ENCODE measurements at regions not wholly inside any gene's neighbourhood (a gene's known extent, or its start where the extent isn't known, plus 50 kb on each side); places are given as distances from the start of the nearest gene placed in this dataset.
"Not testable (repeated sequence)": the region's sequence is repeated elsewhere in the genome, so short reads cannot be mapped to it uniquely, and the experiment has no call there.

DNA sequence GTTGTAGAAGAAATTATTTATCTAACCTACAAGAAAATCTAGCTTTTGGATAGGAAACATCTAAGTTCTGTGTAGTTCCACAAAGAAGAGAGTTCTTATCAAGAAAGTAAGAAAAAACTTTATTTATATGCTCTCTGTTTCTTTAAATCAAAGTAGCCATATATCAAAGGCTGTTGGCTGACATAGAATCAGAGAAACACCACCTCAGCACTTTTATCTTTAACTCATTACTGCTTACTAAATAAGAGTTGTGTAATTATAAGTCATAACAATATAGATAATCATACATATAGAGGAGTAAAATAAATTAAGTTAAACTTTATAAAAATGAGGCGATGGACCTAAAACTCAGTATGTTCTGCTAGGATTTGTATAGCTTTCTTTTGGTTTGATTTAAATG is 570.6 kb downstream of the PCDH17 start:
- no peak for DNase-seq

DNA sequence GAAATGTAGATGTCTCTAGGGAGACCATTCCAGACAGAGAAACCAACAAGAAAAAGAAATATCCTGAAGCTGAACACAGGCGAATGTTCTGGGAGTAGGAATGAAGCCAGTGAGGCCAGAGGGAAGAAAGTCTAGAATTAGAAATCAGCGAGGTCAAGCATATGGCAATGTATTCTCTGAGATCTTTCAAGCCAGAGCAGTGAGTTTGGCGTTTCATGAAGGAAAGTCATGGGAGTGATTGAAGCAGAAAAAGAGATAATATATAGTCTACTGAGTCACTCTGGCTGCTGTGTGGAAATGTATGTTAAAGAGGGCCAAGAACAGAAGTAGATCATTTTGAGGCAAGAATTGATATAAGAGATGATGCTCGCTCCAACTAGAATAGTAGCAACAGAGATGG is 576.0 kb downstream of the PCDH17 start:
- DNase-seq: no peak

DNA sequence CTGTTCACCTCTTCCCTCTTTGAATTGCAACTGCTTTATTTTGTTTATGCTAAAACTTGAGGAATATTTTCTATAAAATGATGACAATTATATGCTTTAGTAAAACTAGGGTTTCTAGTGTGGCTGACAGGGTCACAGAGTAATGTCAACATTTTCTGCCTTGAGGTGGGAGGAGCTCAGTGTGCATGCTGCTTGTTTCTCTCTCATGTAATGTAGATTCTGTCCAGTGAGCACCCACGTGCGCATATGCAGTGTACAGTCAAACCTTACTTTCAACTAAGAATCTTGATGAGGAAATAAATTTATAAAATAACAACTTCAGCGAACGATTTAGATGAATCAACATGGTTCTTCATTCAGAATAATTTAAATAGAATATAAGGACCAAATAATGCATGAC is 603.9 kb downstream of the PCDH17 start:
- DNase-seq: no peak

DNA sequence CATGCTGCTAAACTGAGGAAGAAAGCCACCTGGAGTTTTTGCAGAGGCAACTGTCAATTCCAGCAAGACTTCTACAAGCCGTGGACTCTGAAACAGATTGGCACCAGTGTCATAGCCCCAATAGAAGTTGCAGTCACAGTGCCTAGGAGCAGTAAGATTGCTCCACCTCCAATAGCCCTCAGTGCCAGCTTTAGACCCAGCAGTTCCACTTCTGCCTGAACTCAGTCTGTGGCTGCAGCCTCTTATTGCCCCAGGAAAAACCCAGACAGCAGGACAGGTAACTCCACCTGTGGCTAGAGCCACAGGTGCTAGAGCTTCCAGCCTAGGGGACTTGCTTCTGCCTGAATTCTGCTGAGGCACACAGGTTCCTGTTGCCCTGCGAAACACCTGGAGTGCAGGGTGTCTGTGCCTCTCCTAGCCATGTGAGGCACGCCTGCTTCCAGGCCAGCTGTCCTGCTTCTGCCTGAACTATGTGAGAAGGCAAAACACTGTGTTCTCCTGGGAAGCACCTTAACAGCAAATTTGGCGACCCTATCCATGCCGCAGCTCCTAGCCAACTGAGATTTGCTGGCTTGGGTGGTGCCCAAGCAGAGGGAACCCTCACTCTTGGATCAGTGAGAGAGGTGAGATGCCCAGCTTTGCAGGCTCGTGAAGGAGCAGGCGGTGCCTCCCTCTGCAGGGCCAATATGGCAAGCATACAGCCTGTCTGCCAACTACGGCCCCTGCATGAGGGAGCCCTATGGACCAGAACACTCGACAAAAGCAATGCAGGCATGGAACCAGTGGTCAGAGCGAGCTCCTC is 607.6 kb downstream of the PCDH17 start:
- no peak for DNase-seq

DNA sequence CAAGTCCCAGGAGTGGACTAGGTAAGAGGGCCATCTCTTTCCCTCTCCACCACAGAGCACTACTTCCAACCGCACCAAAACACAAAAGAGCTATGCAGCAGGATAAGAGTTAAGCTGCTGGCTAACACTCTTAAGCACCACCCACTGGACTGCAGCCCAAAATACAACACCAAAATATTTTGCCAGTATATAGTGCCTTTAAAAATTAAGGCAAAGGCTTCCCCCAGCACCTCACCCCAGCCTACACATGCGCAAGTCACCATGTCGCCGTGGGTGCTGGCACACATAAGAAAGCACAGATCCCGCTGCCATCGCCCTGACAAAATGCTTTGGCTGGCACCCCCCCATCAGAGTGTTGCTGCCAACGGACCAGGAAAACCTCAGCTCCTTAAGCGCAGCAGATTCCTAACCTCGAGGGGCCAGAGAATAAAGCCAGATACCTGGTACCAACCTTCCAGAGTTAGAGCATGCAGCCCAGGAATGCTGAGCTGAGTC is 608.3 kb downstream of the PCDH17 start:
- no peak for DNase-seq

DNA sequence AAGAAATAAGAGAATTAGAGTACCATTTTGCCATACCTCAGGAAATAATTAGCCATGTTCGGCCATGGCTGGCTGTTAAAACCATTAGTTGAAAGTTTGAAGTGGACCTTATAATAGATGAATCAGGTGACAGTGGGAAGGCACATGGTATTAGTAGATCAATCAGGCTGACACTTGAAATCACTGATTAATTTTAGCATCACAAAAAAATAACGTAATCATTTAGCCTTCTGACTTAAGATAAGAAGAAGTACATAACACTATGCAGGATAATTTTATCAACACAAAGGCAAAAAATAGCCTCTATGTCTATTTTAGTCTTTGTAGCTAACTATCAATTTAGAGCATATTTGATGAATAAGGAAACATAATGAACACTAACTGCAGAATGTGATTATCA is 615.5 kb downstream of the PCDH17 start:
- DNase-seq: no peak

DNA sequence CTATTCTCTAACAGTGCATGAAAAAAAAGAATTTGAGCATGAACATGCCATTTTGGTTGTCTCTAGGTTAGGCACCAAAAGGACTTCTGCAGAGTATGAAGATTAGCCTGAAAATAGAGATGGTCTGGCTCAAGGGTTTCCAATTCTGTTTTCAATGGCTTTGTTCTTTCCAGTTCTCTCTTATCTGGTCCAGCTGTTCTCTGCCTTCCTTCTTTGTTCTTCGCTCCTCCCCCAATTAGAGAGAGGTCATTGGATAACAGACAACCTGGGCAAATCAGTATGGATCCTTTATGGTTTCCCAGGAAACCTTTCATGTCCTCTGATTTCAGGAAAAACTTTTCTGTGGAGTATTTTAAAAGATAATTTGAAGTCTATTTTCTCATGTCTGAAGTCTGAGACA is 623.4 kb downstream of the PCDH17 start:
- DNase-seq: no peak

DNA sequence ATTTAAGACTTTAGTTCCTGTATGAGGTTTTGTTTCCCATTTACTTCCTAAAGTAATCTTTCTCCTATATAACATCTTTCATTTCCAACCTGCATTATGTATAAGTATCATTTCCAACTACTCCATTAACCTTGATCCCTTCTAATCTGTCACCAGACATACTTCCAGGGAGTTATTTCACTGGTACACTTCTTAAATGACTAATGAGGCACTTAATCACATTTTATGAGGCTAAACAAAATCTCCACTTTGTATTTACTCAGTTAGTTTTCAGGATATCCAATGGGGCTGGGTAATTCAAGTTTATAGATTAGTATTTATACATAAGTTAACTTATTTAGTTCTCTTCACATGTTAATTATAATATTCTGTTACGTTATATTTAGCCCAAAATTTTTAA is 634.7 kb downstream of the PCDH17 start:
- no peak for DNase-seq

DNA sequence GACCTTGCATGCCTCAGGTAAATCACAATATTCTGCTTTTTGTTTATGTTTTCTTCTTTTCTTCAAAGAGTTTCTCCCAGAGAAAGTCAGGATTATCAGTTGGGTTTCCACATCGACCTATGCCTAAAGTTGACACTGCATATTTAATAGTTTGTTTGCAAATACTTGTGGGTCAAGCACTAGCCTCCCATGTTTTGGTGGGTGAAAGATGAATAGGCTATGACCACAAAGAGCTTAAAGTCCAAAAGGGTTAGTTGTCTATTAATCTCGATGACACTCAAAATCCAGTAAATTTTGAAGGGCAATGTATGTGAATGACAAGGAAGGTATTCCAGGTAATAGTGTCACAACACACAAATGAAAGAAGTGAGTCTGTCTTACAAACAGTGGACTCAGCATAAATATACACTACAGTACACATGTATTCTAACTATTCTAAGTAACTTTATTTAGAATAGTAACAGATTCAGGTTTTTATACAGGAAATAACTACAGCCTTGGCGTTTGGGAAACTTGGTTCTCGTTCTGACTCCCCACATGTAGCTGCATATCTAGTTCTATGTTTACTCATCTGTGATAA is 667.1 kb downstream of the PCDH17 start:
- no peak for DNase-seq

DNA sequence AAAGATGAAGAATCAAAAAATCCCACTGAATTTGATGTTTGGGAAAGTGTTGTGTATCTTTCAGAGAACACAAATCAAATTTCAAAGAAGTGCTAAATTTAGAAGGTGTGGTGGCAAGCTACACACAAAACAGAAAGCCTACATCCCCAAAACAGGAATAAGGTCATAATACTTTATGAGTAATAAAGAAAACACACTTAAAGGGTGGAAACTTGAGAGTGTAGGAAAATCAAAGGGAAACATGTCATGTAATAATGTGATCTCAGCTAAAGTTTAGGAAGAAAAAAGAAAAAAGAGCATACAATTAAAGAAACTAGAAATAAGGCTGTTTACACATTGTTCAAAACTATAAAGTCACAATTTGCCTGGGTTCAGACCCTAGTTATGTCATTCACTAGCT is 668.7 kb downstream of the PCDH17 start:
- DNase-seq: no peak

DNA sequence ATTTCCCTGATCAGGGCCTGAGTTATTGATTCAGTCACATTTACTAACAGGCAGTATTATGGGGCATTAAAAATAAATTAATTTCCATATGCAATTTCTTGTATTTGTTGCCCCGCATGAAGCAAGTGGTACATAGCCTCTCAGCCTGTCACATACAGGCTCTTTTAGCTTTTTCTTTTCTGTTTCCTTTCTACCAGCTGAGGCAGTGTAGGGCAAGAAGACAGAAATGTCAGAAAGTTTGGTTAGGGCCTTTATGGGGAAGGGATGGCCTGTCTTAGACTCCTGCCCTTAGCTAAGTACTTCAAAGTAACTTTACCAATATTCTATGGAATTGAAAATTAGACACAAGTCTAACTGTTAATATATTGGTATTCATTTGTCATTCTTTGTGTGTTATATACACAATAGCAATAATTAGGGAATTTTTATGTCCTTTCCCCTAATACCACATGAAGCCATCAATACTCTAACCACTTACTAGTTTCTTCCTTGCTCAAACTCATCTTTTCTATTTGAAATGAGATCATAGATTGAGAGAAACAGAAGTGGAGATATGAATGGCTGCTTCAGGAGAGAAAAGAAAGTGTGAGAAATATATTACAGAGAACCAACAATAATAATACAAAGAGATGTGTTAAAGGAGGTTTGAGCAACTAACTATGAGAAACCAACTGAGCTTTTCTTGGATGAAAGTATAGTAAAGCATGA is 669.6 kb downstream of the PCDH17 start:
- no peak for DNase-seq

DNA sequence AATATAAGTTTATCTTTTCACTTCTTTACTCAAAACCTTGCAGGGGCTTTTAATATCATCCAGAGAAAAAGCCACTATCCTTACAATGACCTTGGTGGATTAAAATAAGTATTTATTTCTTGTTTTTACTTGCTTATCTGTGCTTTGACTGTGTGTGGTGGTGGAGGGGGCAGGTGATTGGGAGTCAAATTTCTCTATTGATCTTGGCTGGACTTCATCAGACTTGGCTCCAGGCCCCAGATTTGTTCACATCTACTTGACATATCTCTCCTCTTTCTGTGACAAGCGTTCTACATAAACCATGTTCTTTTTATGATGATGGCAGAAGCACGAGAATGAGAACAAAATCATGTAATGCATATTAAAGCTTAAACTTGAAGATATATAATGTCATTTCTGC is 670.8 kb downstream of the PCDH17 start:
- DNase-seq: no peak

DNA sequence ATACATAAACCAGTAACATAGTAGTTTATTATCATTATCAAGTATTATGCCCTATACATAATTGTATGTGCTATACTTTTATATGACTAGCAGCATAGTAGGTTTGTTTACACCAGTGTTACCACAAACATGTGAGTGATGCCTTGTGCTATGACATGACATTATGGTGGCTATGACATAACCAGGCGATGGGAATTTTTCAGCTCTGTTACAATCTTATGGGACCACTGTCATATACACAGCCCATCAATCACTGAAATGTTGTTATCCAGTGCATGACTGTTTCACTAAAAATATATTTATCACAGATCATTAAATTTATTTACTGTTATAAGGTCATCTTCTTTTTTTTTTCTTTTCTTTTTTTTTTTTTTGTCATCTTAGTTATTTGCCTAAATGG is 674.5 kb downstream of the PCDH17 start:
- no peak for DNase-seq

DNA sequence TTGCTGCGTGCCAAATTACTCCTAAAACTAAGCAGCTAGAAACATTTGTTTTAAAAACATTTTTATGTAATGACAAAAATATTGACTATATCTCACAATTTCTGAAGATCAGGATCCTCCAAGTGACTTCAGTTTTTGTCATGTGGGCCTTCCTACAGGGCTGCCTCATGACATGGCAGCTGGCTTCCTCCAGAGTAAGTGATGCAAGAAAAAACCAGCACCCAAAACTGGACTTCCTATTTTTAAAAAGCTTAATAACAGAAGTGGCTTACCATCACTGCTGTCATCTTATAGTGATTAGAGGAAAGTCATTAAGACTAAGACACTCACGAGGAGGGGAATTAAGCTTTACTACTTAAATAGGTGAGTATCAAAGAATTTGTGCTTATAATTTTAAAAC is 681.7 kb downstream of the PCDH17 start:
- DNase-seq: no peak

DNA sequence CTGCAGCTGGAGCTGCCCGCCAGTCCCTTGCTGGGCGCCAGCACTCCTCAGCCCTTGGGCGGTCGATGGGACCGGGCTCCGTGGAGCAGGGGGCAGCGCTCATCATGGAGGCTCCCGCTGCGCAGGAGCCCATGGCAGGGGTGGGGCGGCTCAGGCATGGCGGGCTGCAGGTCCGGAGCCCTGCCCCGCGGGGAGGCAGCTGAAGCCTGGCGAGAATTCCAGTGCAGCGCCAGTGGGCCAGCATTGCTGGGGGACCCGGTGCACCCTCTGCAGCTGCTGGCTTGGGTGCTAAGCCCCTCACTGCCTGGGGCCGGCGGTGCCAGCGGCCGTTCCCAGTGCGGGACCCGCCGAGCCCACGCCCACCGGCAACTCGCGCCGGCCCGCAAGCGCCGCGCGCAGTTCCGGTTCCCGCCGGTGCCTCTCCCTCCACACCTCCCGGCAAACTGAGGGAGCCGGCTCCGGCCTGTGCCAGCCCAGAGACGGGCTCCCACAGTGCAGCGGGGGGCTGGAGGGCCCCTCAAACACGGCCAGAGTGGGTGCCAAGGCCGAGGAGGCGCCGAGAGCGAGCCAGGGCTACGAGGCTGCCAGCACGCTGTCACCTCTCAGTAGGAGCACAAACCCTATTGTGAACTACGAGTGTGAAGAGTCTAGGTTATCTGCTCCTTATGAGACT is 687.1 kb downstream of the PCDH17 start:
- DNase-seq: no peak

DNA sequence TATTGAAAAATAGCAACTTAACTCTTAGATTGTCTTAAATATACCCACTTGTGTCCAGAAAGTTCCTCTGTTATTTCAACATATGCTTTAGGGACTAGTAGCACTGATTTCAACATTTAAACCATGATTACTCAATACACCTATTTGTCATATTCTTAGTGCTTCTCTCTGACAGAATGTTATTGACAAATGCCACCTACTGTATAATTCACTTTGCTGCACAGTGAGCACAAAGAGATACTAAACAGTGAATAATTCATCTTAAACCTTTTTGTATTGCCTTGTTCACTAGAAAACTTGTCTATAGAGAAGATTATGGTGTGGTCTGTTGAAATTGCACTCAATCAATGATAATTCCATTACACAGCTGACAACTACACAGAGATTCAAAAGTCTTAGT is 692.6 kb downstream of the PCDH17 start:
- DNase-seq: no peak

DNA sequence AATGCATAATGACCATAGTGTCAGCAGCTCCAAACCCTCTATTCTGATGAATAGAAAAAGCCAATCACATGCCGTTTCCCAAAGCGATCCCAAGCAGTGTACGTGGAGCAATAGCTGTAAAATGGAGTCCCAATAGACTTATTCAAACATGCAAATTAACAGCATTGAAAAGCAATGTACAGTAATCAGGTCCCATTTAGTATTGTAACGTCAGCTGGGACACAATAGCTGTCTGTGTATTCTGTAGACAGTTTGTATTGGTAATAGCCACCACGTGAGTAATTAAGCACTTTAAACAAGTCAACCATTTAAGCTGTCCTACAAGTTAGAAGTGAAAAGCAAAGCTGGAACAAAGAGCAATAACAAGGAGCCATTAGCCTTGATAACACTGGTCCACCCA is 698.2 kb downstream of the PCDH17 start:
- DNase-seq: no peak

DNA sequence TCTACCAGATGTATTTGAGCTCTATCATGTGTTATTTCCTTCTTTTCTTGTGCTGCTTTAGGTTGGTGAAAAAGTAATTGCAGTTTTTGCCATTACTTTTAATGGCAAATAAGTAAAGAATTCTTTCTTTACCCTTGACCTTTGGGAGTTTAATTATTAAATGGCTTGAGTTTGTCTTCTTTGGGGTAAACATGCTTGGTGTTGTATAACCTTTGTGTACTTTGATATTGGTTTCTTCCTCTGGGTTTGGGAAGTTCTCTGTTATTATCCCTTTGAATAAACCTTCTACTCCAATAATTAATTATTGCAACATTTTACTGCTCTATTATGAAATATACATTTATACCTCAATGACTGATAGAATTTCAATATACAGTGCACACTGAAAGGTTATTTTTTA is 709.4 kb downstream of the PCDH17 start:
- DNase-seq: no peak

DNA sequence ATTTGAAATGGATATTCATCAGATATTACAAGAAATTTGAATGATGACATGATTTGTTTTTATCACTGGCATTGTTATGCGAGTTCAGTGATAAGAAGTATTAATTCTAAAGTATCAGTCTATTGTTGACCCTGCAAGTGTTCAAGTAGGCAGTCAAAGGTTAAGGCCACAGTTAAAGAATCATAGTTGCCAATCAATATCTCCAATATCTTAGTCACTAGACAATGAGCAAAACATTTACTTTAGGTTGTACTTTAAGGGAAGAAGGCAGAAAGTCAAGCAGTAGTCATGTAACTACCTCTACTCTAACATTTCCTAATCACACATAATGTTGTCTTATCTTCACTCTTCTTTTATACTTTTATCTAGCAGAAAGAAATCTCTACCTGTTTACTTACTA is 709.8 kb downstream of the PCDH17 start:
- DNase-seq: no peak

DNA sequence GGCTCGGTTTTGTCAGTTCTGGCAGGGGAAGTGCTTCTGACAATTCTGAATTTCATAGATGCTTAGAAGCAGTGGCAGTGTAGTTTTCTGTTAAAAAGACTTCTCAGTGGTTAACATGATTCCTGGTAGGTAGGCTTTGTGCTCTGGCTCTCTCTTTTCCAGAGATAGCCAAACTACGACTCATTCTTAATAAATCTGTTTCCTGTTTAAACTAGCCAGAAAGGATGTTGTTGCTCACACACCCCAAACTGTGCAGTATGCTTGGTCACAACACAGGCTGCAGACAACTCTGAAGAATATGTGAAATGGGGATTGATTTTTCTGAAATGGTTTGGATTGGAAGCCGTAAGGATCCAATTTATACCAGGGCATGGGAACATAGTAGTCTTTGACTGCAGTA is 711.5 kb downstream of the PCDH17 start:
- no peak for DNase-seq

DNA sequence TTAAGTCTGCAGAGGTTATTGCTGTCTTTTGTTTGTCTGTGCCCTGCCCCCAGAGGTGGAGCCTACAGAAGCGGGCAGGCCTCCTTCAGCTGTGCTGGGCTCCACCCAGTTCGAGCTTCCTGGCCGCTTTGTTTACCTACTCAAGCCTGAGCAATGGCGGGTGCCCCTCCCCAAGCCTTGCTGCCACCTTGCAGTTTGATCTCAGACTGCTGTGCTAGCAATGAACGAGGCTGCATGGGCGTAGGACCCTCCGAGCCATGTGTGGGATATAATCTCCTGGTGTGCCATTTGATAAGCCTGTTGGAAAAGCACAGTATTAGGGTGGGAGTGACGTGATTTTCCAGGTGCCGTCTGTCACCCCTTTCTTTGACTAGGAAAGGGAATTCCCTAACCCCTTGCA is 720.6 kb downstream of the PCDH17 start:
- DNase-seq: not testable (repeated sequence)

DNA sequence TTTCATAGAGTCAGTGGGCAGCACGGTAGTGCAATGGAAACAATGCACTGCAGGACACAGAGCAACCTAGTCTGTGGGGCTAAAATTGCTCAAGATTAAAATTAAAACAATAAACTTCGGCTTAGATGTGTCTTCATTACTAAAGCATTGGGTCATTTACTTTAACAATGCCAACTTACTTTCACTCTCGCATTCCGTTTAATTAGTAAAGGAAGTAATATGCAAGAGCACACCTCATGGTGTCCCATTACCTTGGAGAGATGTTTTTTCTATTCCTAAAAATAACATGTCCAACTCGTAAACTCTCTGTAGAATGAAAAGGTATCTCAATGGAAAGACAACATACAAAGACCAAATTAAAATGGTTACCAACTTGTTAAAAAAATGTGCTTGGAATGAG is 738.4 kb downstream of the PCDH17 start:
- no peak for DNase-seq

DNA sequence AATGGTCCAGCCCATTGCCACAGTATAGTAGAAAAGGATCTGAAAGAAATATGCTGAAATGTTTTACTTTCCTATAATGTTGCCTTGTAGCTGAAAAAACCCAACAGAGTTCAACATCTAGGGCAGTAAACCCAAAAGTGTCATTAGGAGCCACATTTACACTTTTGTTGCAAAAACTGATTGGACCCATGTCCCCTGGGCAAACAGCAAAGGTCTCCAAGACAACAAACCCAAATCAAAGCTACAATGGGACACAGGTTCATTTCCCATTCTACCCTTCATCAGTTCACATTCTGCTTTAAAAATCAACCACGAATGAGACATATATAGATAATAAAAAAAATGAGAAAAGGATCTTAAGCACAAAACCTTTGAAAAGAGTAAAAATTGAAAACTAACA is 744.8 kb downstream of the PCDH17 start:
- no peak for DNase-seq
